ENCODE measurements at regions not wholly inside any gene's neighbourhood (a gene's known extent, or its start where the extent isn't known, plus 50 kb on each side); places are given as distances from the start of the nearest gene placed in this dataset.
"Not testable (repeated sequence)": the region's sequence is repeated elsewhere in the genome, so short reads cannot be mapped to it uniquely, and the experiment has no call there.

DNA sequence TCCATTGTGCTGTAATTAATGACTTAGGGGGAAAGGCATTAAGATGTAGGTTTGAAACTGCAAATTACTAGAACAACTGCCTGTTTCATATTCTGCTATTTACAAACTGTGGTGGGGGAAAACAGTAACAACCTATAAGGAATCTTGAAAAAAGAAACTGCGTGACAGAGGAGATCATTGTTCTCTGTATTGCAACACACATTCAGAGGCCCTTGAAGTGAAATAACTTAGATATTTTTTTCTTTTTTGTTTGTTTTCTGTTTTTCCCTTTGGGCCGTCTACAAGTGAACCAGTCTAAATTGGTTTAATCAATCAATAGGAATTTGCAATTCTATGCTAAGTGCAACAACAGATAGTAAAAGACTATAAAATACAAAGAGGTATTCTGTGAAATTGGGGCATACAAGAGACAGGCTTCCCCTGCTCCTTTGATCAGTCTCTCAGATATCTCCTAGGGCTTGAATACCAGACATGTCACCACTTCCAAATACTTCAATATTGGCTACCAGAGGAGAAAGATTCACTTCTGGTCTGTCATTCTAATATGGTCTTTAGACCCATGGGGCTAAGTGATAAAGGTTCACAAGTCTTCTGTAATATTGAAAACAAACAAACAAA is 2055.1 kb upstream of the CELF4 start:
- H3K4me3 ChIP-seq (ENCODE audit: low read depth, low read length), result no peak overlapping the region

- no peak overlapping the region for H3K4me3 ChIP-seq (ENCODE audit: low read depth, low read length)
Observed at GRCh38 chr18:39618265-39619003, 2052.8 kb upstream of the CELF4 start.

GRCh38 chr18:39611381-39612100 is 2045.9 kb upstream of the CELF4 start:
- H3K4me3 ChIP-seq (ENCODE audit: low read depth, low read length), result no peak overlapping the region

DNA sequence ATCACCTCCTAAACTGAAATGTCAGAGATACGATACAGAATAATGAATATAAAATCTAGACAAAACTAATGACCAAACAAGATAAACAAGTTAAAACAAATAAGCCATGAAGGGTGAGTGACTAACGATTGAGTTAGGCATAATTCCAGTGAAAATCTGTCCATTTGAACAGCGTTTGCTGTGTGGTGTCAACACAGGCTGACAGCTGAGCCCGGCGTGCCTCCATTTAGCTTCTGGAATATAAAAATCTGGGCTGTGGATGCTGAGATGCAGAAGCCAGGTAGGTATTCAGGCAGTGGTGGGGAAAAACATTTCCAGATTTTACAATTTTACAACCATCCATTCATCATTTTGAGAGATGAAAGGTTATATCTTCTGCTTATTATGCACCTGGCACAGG is 2041.4 kb upstream of the CELF4 start:
- H3K4me3 ChIP-seq (ENCODE audit: low read depth, low read length), result no peak overlapping the region

GRCh38 chr18:39604836-39605235 is 2039.2 kb upstream of the CELF4 start:
- H3K4me3 ChIP-seq (ENCODE audit: low read depth, low read length), result no peak overlapping the region

- no peak overlapping the region for H3K4me3 ChIP-seq (ENCODE audit: low read depth, low read length)
Observed at GRCh38 chr18:39602131-39602530, 2036.5 kb upstream of the CELF4 start.

GRCh38 chr18:39600894-39601293 is 2035.3 kb upstream of the CELF4 start:
- no peak overlapping the region for H3K4me3 ChIP-seq (ENCODE audit: low read depth, low read length)

GRCh38 chr18:39599251-39599650 is 2033.7 kb upstream of the CELF4 start:
- no peak overlapping the region for H3K4me3 ChIP-seq (ENCODE audit: low read depth, low read length)

DNA sequence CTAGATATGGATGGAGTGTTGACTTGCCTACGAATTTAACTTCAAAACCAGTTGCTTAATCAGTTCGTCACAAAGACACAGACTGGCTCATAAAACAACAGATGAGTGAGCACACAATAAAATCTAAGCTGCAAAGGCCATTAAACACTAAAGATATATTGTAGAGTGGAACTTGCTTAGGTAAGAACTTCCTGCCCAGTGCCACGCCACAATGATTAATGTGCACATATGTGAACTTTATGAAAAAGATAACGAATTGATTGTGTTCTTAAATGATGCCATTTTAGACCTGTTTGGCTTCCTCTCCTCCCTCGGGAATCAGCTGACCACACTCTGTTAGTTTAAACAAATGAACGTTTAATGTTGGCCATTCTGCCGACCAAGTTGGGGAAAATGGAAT is 2031.3 kb upstream of the CELF4 start:
- H3K4me3 ChIP-seq (ENCODE audit: low read depth, low read length), result no peak overlapping the region

GRCh38 chr18:39596221-39596620 is 2030.6 kb upstream of the CELF4 start:
- H3K4me3 ChIP-seq (ENCODE audit: low read depth, low read length), result no peak overlapping the region

DNA sequence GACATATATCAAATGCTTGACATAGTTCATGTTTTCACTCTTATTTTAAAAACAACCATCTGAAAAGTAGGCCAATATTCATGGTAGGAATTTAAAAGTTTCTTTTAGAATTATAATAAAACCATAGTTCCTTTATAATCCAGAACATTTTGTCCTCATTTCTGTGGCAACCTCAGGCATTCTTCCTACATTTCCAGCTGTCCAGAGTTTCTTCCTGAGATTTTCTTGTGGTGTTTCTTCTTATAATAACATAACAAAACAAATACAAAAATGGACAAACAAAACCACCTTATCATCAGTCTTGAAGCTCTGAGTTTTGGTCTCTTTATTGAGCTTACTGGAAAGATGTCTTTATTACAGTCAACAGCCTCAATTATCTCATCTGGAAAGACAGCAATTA is 2028.6 kb upstream of the CELF4 start:
- no peak overlapping the region for H3K4me3 ChIP-seq (ENCODE audit: low read depth, low read length)

DNA sequence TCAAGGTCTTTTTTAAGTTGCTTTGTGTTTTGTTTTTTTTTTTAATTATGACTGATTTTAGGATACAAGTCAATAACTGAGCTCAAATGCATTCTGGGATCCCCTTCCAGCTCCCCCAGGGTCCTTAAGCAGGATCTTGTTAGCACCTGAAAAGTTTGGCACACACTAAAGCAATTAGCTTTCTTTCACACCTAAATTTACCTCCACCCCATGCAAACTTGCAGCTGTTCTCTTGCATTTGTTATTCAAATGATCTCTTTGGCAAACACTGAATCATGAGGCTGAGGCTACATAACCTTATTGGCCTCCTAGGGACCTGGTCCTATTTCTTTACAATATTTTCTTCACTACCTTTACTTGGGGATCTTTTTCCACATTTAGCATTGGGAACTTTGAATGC is 2026.1 kb upstream of the CELF4 start:
- H3K4me3 ChIP-seq (ENCODE audit: low read depth, low read length), result no peak overlapping the region

- H3K4me3 ChIP-seq (ENCODE audit: low read depth, low read length), result no peak overlapping the region
Observed at GRCh38 chr18:39589496-39589895, 2023.9 kb upstream of the CELF4 start.

DNA sequence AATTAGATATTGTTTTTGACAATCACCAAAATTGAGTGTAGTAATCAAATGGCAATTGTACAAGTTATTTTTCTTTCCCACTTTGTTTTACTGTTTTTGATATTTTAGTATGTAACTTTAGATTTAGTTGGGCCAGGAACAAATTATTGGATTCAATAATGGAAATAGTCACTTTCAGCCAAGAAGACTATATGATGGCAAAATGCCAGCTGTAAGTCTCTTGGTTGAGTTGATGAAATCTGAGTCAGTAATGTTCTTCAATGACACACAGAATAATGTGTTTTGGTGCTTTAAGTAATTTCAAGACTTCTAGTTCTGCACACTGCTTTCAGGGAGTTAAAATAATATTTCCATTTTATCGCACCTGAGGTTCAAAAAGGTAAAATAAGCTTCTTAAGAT is 2022.0 kb upstream of the CELF4 start:
- no peak overlapping the region for H3K4me3 ChIP-seq (ENCODE audit: low read depth, low read length)

- H3K4me3 ChIP-seq (ENCODE audit: low read depth, low read length), result no peak overlapping the region
Observed at GRCh38 chr18:39586741-39587140, 2021.1 kb upstream of the CELF4 start.

GRCh38 chr18:39574897-39575296 is 2009.3 kb upstream of the CELF4 start:
- no peak overlapping the region for H3K4me3 ChIP-seq (ENCODE audit: low read depth, low read length)

GRCh38 chr18:39571511-39571910 is 2005.9 kb upstream of the CELF4 start:
- no peak overlapping the region for H3K4me3 ChIP-seq (ENCODE audit: low read depth, low read length)

DNA sequence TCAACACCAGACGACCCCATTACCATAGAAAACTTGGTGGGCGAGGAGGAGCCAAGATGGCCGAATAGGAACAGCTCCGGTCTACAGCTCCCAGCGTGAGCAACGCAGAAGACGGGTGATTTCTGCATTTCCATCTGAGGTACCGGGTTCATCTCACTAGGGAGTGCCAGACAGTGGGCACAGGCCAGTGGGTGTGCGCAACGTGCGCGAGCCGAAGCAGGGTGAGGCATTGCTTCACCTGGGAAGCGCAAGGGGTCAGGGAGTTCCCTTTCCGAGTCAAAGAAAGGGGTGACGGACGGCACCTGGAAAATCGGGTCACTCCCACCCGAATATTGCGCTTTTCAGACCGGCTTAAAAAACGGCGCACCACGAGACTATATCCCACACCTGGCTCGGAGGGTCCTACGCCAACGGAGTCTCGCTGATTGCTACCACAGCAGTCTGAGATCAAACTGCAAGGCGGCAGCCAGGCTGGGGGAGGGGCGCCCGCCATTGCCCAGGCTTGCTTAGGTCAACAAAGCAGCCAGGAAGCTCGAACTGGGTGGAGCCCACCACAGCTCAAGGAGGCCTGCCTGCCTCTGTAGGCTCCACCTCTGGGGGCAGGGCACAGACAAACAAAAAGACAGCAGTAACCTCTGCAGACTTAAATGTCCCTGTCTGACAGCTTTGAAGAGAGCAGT is 2000.1 kb upstream of the CELF4 start:
- not testable (repeated sequence) for H3K4me3 ChIP-seq (ENCODE audit: low read depth, low read length)

GRCh38 chr18:39564716-39565115 is 1999.1 kb upstream of the CELF4 start:
- no peak overlapping the region for H3K4me3 ChIP-seq (ENCODE audit: low read depth, low read length)

- H3K4me3 ChIP-seq (ENCODE audit: low read depth, low read length), result no peak overlapping the region
Observed at GRCh38 chr18:39561126-39561525, 1995.5 kb upstream of the CELF4 start.

DNA sequence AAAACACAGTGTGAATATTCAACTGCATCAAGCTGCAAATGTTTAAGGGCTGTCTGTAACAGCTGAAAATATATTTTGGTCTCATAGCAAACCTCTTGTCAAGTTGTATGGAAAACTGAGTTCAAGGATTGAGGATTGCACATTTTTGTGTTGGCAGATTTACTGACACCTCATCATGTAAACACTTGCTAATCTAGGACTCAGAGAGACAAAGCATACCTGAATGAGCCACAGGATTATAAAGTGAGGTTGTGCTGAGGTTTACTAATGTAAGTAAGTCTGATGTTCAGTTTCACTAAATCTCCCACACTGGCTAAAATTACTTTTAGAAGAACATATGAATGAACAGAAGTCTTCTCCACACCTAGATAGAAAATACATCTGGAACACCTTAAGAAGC is 1993.1 kb upstream of the CELF4 start:
- H3K4me3 ChIP-seq (ENCODE audit: low read depth, low read length), result no peak overlapping the region

GRCh38 chr18:39555496-39555895 is 1989.9 kb upstream of the CELF4 start:
- no peak overlapping the region for H3K4me3 ChIP-seq (ENCODE audit: low read depth, low read length)
